Karpas-422 (cell line): ENCODE measurements at regions not wholly inside any gene's neighbourhood (a gene's known extent, or its start where the extent isn't known, plus 50 kb on each side); places are given as distances from the start of the nearest gene placed in this dataset.

ENCODE experiments used
- DNase-seq: peaks from one replicate; pipeline ENCODE4 v3.0.0-alpha.2; 2015
- H2AFZ ChIP-seq: fragments of 200-600 bp; sonication (generic); 2 replicates; pipeline ENCODE4 v1.6.1; 2014; ENCODE audit warnings: antibody characterized with exemption, low read length, mixed read lengths
- H3K27ac ChIP-seq: fragments of 200-600 bp; sonication (generic); 2 replicates; pipeline ENCODE4 v1.5.1; 2014; ENCODE audit warnings: mild to moderate bottlenecking, low read length, moderate library complexity
- H3K27me3 ChIP-seq: fragments of 200-600 bp; sonication (generic); 2 replicates; pipeline ENCODE4 v1.6.1; 2014; ENCODE audit warnings: low read length, mixed read lengths
- H3K36me3 ChIP-seq: fragments of 200-600 bp; sonication (generic); 2 replicates; pipeline ENCODE4 v1.6.1; 2014; ENCODE audit warnings: low read length, mixed read lengths; ENCODE audit not compliant: insufficient read depth
- H3K4me1 ChIP-seq: fragments of 200-600 bp; sonication (generic); 2 replicates; pipeline ENCODE4 v1.6.1; 2014; ENCODE audit warnings: mild to moderate bottlenecking, low read length, mixed read lengths
- H3K4me2 ChIP-seq: fragments of 200-600 bp; sonication (generic); 2 replicates; pipeline ENCODE4 v1.6.1; 2014; ENCODE audit warnings: low read length, low read depth, mild to moderate bottlenecking; ENCODE audit not compliant: poor library complexity, severe bottlenecking
- H3K4me3 ChIP-seq: fragments of 200-600 bp; sonication (generic); 2 replicates; pipeline ENCODE4 v1.5.1; 2014; ENCODE audit warnings: mild to moderate bottlenecking, antibody characterized with exemption, low read length, mixed read lengths
- H3K79me2 ChIP-seq: fragments of 200-600 bp; sonication (generic); 2 replicates; pipeline ENCODE4 v1.6.1; 2014; ENCODE audit warnings: mild to moderate bottlenecking, low read length, mixed read lengths
- H3K9ac ChIP-seq: fragments of 200-600 bp; sonication (generic); 2 replicates; pipeline ENCODE4 v1.6.0; 2014; ENCODE audit warnings: low read length
- H3K9me2 ChIP-seq: fragments of 200-600 bp; sonication (generic), shearing (Covaris generic); replicated peaks from 2 replicates; pipeline ENCODE4 v1.6.0; 2014; ENCODE audit warnings: mild to moderate bottlenecking, low read length, moderate library complexity; ENCODE audit not compliant: insufficient read depth
- H3K9me3 ChIP-seq: fragments of 300-700, 200-600 bp; sonication (generic); 2 replicates; pipeline ENCODE4 v1.6.1; 2014; ENCODE audit warnings: low read length, mixed read lengths
- H4K20me1 ChIP-seq: fragments of 200-600 bp; sonication (generic); 2 replicates; pipeline ENCODE4 v1.6.1; 2014; ENCODE audit warnings: mild to moderate bottlenecking, antibody characterized with exemption, low read length, low read depth; ENCODE audit not compliant: insufficient read depth

DNA sequence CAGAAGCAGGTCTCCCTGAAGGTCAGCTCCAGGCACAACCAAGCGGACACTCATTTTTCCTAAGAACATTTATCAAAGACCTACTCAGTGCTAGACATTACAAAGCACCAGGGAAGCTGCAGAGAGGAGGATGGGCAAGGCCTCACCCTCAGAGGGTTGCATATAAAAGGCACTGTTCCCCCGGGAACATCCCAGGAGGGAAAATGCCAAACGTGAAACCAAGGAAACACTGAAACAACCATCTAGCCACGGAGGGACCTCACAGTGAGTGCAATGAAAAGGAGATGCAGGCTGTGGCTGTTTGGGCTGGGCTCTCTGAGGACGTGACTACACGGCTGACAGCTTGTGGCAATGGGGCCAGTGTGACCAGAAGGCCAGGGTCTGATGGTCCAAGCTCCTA, 117.4 kb upstream of the VASH1 start:
- H3K4me1 ChIP-seq, result no peaks in the 10 kb centered on the region

DNA sequence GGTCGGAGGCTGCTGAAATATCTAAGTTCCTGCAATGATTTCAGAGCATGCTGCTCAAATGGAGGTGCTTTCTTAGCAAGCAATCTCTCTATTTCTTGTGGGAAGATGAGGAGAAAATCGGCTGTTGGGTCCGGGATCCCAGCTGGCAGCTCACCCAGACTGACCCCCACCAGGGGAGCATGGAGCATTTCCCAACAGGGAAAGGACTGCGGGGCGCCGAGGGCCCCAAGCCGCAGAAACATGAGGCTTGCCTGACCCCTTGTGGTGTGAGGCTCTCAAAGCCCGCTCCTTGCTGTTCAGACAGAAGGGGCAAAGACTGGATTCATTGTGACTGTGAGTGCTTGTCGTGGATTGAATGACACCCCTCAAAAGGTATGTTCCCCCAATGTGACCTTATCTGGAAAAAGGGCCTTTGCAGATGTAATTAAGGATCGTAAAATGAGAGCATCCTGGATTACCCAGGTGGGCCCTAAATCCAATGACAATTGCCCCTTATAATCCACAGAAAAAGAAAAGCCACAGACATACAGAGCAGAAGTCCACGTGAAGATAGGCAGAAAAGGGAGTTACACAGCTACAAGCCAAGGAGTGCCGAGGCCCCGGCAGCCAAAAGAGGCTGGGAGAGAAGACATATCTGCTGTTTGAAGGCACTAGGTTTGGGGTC, 116.3 kb upstream of the VASH1 start:
- Histone ChIP-seq H3K4me3 (no peak overlapping the region), H3K27me3 (no peaks in the 10 kb centered on the region), H3K4me2 (no peak overlapping the region), H4K20me1 (no peaks in the 10 kb centered on the region), H3K9ac (no peak overlapping the region), H3K9me3 (no peaks in the 10 kb centered on the region), H2AFZ (no peak overlapping the region), H3K36me3 (no peaks in the 10 kb centered on the region), H3K27ac (no peak overlapping the region), H3K4me1 (no peaks in the 10 kb centered on the region), H3K9me2 (no peaks in the 10 kb centered on the region), H3K79me2 (no peaks in the 10 kb centered on the region)
- DNase-seq, result peak; percentile 79

More for the DNA sequence above, 117.4 kb upstream of the VASH1 start:
- Histone ChIP-seq H3K4me3 (no peak overlapping the region), H3K9ac (no peak overlapping the region), H3K79me2 (no peaks in the 10 kb centered on the region), H3K27ac (no peak overlapping the region), H3K36me3 (no peaks in the 10 kb centered on the region), H3K9me3 (no peaks in the 10 kb centered on the region), H2AFZ (no peak overlapping the region), H3K27me3 (no peaks in the 10 kb centered on the region), H4K20me1 (no peaks in the 10 kb centered on the region), H3K4me2 (no peak overlapping the region), H3K9me2 (no peaks in the 10 kb centered on the region)
- no peak for DNase-seq

DNA sequence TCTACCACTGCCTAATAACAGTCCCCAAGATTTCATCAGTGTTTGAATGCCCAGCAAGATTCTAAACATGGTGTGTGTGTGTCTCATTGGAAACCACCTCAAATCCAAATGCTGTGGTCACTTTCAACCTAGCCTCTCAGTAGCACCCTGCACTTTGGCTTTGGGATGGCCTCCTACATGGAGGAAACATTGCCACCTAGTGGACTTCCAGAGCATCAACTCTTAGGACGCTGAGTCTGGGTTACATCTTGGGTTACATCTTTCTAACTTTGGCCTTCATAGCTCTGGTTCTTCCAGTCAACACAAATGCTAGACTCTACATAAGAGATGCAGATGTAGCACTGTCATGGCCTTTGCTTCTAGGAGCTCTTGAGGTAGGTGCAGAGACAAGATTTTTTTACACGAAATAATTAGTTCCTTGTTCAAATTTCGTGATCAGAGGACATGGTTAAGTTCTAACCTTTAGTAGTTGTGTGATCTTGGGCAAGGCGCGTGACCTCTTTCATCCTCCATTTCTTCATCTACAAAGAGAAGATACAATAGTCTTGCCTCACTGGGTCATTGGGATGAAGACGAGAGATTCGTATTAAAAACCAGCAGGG, 113.5 kb upstream of the VASH1 start:
- Histone ChIP-seq H3K4me3 (no peak overlapping the region), H3K9me2 (no peaks in the 10 kb centered on the region), H2AFZ (no peak overlapping the region), H3K9me3 (no peaks in the 10 kb centered on the region), H3K4me2 (no peak overlapping the region), H3K27me3 (no peaks in the 10 kb centered on the region), H3K27ac (no peak overlapping the region), H3K4me1 (no peaks in the 10 kb centered on the region), H3K36me3 (no peaks in the 10 kb centered on the region), H4K20me1 (no peaks in the 10 kb centered on the region), H3K9ac (no peak overlapping the region), H3K79me2 (no peaks in the 10 kb centered on the region)
- DNase-seq, result peak; percentile 87

DNA sequence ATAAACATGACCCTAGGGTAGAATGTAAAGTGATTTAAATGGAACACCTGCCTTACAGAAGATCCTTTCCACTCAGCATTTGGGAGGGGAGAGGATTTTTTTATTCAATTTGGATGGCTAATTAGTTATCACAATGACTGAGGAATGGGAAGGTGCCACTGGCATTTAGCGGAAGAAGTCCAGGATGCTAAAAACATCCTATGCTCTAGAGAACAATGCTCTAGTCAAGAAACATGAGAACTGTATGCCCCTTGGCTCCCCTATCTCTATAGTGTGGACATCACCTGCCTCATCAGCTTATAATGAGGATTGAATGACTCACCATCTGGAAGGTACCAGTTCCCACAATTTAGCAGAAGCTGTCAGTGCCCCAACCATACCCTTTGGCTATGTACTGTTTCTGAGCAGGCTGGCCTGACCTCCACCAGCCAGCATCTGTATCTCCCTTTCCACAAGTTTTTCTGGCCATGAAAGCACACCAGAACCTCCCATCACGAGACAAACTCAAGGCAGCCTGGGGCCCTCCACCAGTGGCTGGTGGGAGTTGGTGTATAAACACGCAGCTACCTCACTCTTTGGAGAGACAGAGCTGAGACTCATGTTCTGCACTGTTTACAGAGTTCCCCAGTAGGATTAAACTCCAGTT, 109.7 kb upstream of the VASH1 start:
- Histone ChIP-seq H4K20me1 (no peaks in the 10 kb centered on the region), H3K36me3 (no peaks in the 10 kb centered on the region), H3K9me2 (no peaks in the 10 kb centered on the region), H3K4me3 (no peak overlapping the region), H3K4me2 (no peak overlapping the region), H3K27ac (no peak overlapping the region), H3K9ac (no peak overlapping the region), H3K4me1 (no peaks in the 10 kb centered on the region), H3K27me3 (no peaks in the 10 kb centered on the region), H3K9me3 (no peaks in the 10 kb centered on the region), H2AFZ (no peak overlapping the region), H3K79me2 (no peaks in the 10 kb centered on the region)
- no peak for DNase-seq

DNA sequence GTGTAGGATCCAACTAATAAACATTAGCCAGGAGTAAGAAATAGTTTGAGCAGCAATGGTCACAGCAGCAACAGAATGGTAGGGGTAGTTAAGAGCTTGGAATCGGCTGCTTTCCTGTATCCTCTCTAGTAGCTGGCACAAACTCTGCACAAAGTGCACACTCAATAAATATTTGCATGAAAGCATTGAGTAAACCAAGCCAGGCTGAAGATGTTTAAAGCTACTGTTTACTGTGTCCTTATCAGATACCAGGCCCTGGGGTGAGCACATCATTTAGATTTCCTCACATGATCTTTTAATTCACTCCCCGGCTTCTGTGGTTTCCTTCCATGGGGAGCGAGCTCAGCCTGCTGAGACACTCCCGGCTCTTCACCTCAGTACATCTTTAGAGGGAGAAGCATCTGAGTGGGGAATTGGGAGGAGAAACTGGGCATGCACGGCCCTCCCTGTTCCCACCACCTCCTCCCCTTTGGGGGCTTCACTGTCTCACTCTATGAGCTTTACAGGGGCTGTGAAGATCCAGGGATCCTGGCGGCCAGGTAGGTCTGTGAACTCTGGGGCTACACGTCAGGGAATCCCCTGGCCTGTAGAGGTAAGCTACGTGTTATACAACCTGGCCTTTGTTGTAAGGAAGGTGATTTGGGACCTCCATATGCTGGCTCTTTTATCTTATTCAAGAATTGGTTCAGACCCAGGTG, 107.2 kb upstream of the VASH1 start:
- no peak overlapping the region for H3K9ac ChIP-seq
- H3K9me2 ChIP-seq, result no peaks in the 10 kb centered on the region
- 0 out of 2 replicates have a peak, but pooled peaks cover 4% of the 10 kb centered on the region for H3K9me3 ChIP-seq
- H3K27ac ChIP-seq, result no peak overlapping the region
- no peak overlapping the region for H2AFZ ChIP-seq
- no peaks in the 10 kb centered on the region for H3K79me2 ChIP-seq
- H3K27me3 ChIP-seq, result peaks cover 2% of the 10 kb centered on the region; the same call in 1 of the 2 replicates
- no peaks in the 10 kb centered on the region for H3K36me3 ChIP-seq
- H4K20me1 ChIP-seq, result no peaks in the 10 kb centered on the region
- H3K4me3 ChIP-seq, result no peak overlapping the region
- H3K4me1 ChIP-seq, result no peaks in the 10 kb centered on the region
- no peak overlapping the region for H3K4me2 ChIP-seq
- DNase-seq, result no peak

DNA sequence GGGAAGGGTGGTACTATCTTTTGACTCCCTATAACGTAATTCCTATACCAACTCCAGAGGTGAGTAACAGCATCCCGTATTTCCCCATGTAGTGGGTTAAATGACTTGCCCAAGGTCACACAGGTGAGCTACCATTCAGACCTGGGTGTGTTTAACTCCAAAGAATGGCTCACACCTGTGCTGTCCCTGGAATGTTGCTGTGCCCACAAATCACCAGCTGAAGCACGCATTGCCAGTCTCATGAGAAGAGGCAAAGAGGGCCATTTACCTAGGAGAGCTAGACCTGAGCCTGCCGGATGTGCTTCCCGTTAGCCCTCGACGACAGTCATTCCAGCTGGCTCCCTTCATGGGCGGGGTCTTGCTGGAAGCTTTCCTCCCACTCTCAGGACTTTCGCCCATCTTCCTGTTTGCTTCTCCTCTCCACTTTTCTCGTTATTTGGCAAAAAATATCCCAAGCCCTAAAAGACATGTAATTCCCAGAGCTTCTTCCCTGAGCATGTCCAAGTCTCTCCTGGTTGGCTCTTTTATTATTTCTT, 106.6 kb upstream of the VASH1 start:
- no peak overlapping the region for H3K27ac ChIP-seq
- H4K20me1 ChIP-seq, result no peaks in the 10 kb centered on the region
- no peak overlapping the region for H3K4me2 ChIP-seq
- no peaks in the 10 kb centered on the region for H3K79me2 ChIP-seq
- H3K9ac ChIP-seq, result no peak overlapping the region
- DNase-seq, result no peak
- H3K9me3 ChIP-seq, result 0 out of 2 replicates have a peak, but pooled peaks cover 4% of the 10 kb centered on the region
- no peak overlapping the region for H3K4me3 ChIP-seq
- no peaks in the 10 kb centered on the region for H3K9me2 ChIP-seq
- H3K4me1 ChIP-seq, result no peaks in the 10 kb centered on the region
- no peaks in the 10 kb centered on the region for H3K36me3 ChIP-seq
- H2AFZ ChIP-seq, result no peak overlapping the region
- H3K27me3 ChIP-seq, result peaks cover 6% of the 10 kb centered on the region; the same call in 1 of the 2 replicates

DNA sequence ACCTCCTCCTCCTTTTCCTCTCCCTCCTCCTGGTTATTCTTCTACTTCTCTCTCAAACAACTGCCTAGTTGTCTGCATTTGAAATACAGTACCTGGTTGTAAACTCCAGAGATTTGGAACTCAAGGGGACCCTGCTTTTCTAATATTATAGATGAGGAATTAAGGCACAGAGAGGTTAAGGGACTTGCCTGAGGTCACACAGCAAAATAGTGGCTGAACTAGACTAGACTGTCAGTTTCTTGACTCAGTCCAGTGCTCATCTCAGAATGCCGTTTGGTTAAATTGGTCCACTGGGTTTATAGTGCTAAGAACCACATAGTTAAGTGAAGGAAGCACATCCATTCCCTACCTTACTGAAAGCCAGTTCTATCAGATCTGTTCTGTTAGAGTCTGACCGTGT, 105.9 kb upstream of the VASH1 start:
- DNase-seq, result no peak

DNA sequence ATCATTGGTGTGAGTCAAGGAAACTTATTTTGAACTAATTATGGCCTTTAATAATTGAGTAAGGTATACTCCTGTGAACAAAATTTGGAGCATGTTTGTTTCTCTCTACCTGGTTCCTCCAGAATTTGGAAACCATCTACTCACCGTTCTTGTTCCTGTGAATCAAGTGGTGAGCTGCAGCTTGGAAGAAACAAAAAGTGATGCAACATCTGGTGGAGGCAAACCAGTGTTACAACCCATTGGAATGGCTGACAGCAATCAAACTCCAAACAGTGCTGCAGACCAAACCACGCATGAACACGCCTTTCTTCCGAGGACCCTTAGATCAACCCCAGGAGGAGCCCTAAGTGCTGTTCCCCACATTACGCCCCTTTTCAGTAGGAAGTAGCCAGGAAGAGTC, 104.7 kb upstream of the VASH1 start:
- Histone ChIP-seq H3K9me2 (no peaks in the 10 kb centered on the region), H3K4me1 (no peaks in the 10 kb centered on the region), H3K36me3 (no peaks in the 10 kb centered on the region), H3K27me3 (peaks cover 9% of the 10 kb centered on the region; the same call in 1 of the 2 replicates), H3K4me2 (no peak overlapping the region), H3K79me2 (no peaks in the 10 kb centered on the region), H3K9ac (no peak overlapping the region), H2AFZ (no peak overlapping the region), H3K9me3 (0 out of 2 replicates have a peak, but pooled peaks cover 4% of the 10 kb centered on the region), H4K20me1 (no peaks in the 10 kb centered on the region), H3K27ac (no peak overlapping the region), H3K4me3 (no peak overlapping the region)
- no peak for DNase-seq

More for the DNA sequence above, 105.9 kb upstream of the VASH1 start:
- Histone ChIP-seq H3K79me2 (no peaks in the 10 kb centered on the region), H4K20me1 (no peaks in the 10 kb centered on the region), H3K27ac (no peak overlapping the region), H2AFZ (no peak overlapping the region), H3K36me3 (no peaks in the 10 kb centered on the region), H3K27me3 (peaks cover 9% of the 10 kb centered on the region; the same call in 1 of the 2 replicates), H3K9ac (no peak overlapping the region), H3K9me2 (no peaks in the 10 kb centered on the region), H3K4me2 (no peak overlapping the region), H3K9me3 (0 out of 2 replicates have a peak, but pooled peaks cover 4% of the 10 kb centered on the region), H3K4me1 (no peaks in the 10 kb centered on the region), H3K4me3 (no peak overlapping the region)
